Activated CD4-positive, alpha-beta T cell treated with anti-CD3 and anti-CD28 coated beads, Interleukin-2, amount 50 U/mL, for 48 hours (primary cell): ENCODE measurements at regions not wholly inside any gene's neighbourhood (a gene's known extent, or its start where the extent isn't known, plus 50 kb on each side); places are given as distances from the start of the nearest gene placed in this dataset.
"Not testable (repeated sequence)": the region's sequence is repeated elsewhere in the genome, so short reads cannot be mapped to it uniquely, and the experiment has no call there.

Experiments used
- DNase-seq, 2 experiments: peaks; one replicate each; pipeline ENCODE4 v3.0.0-alpha.2; 2020

GRCh38 chr2:13651684-13652131 is 935.0 kb downstream of the TRIB2 start:
- DNase-seq = no peak

- DNase-seq = no peak
These were observed 936.0 kb downstream of the TRIB2 start for GRCh38 chr2:13652531-13653313.

GRCh38 chr2:13654416-13654815 is 937.7 kb downstream of the TRIB2 start:
- DNase-seq = no peak

GRCh38 chr2:13660231-13660630 is 943.5 kb downstream of the TRIB2 start:
- no peak for DNase-seq

- no peak for DNase-seq
These were observed 945.3 kb downstream of the TRIB2 start for GRCh38 chr2:13662055-13662454.

GRCh38 chr2:13666582-13667414 is 950.1 kb downstream of the TRIB2 start:
- DNase-seq = no peak

- DNase-seq = no peak
These were observed 950.6 kb downstream of the TRIB2 start for GRCh38 chr2:13667415-13667757.

GRCh38 chr2:13669607-13670006 is 952.9 kb downstream of the TRIB2 start:
- DNase-seq = no peak

- DNase-seq = not testable (repeated sequence)
These were observed 957.1 kb downstream of the TRIB2 start for GRCh38 chr2:13673821-13674220.

- DNase-seq = no peak
These were observed 956.2 kb upstream of the LRATD1 start for GRCh38 chr2:13676269-13676668.

GRCh38 chr2:13681936-13682335 is 950.6 kb upstream of the LRATD1 start:
- DNase-seq = no peak

- DNase-seq = no peak
These were observed 949.8 kb upstream of the LRATD1 start for GRCh38 chr2:13682540-13683272.

- no peak for DNase-seq
These were observed 946.3 kb upstream of the LRATD1 start for GRCh38 chr2:13686262-13686661.

- no peak for DNase-seq
These were observed 937.8 kb upstream of the LRATD1 start for GRCh38 chr2:13694673-13695072.

GRCh38 chr2:13696601-13697000 is 935.9 kb upstream of the LRATD1 start:
- DNase-seq = no peak

GRCh38 chr2:13698847-13699246 is 933.7 kb upstream of the LRATD1 start:
- no peak for DNase-seq

GRCh38 chr2:13699939-13700338 is 932.6 kb upstream of the LRATD1 start:
- not testable (repeated sequence) for DNase-seq

- no peak for DNase-seq
These were observed 921.4 kb upstream of the LRATD1 start for GRCh38 chr2:13711154-13711553.

GRCh38 chr2:13714466-13714865 is 918.1 kb upstream of the LRATD1 start:
- DNase-seq = no peak

GRCh38 chr2:13725945-13726344 is 906.6 kb upstream of the LRATD1 start:
- DNase-seq = no peak

- DNase-seq = no peak
These were observed 887.2 kb upstream of the LRATD1 start for GRCh38 chr2:13745330-13745729.

GRCh38 chr2:13751955-13752354 is 880.6 kb upstream of the LRATD1 start:
- DNase-seq = no peak

GRCh38 chr2:13758412-13758811 is 874.1 kb upstream of the LRATD1 start:
- no peak for DNase-seq

- DNase-seq = no peak
These were observed 864.2 kb upstream of the LRATD1 start for GRCh38 chr2:13768274-13768673.
